Esophagus muscularis mucosa (tissue), 4 donors: ENCODE measurements at regions not wholly inside any gene's neighbourhood (a gene's known extent, or its start where the extent isn't known, plus 50 kb on each side); places are given as distances from the start of the nearest gene placed in this dataset.
A peak's percentile ranks its signal among the peaks of the same experiment; 100 is the strongest.

Experiments used
- DNase-seq: peaks from one replicate; pipeline ENCODE4 v3.0.0-alpha.2; 2017; ENCODE audit errors: extremely low spot score
- H3K27ac ChIP-seq, 4 donors: fragments of 200-600 bp; sonication (generic); replicated peaks in 1 of 4; 1 replicate in 3 of 4; 2 replicates in 1 of 4; pipeline ENCODE4 v1.5.1; 2016 to 2019; ENCODE audit warnings: mild to moderate bottlenecking in 1 of 4
- H3K27me3 ChIP-seq, 4 donors: fragments of 200-600 bp; sonication (generic); one replicate each; pipeline versions ENCODE4 v1.5.1 to v1.6.0; 2016 to 2019
- H3K36me3 ChIP-seq, 4 donors: fragments of 200-600 bp; sonication (generic); one replicate each; pipeline ENCODE4 v1.5.1; 2016 to 2019
- H3K4me1 ChIP-seq, 4 donors: fragments of 200-600 bp; sonication (generic); one replicate each; pipeline ENCODE4 v1.5.1; 2016 to 2019
- H3K4me3 ChIP-seq, 4 donors: fragments of 200-600 bp; sonication (generic); 1 replicate in 2 of 4; 2 replicates in 2 of 4; pipeline ENCODE4 v1.5.1; 2016 to 2019; ENCODE audit warnings: mild to moderate bottlenecking in 4 of 4, moderate library complexity in 1 of 4
- H3K9me3 ChIP-seq, 4 donors: fragments of 200-600 bp; sonication (generic); 1 replicate in 3 of 4; 2 replicates in 1 of 4; pipeline ENCODE4 v1.5.1; 2016 to 2019
- EP300 ChIP-seq: sonication (generic); formaldehyde crosslinking; IDR thresholded peaks from one replicate; pipeline ENCODE4 v1.6.1; 2017; ENCODE audit warnings: antibody characterized with exemption
- POLR2A ChIP-seq: fragments of 450-650 bp; IDR thresholded peaks from one replicate; pipeline ENCODE4 v1.6.1; 2017; ENCODE audit warnings: antibody characterized with exemption, moderate library complexity, mild to moderate bottlenecking, low read depth
- POLR2AphosphoS5 ChIP-seq, 2 donors: sonication (generic); formaldehyde crosslinking; IDR thresholded peaks; one replicate each; pipeline ENCODE4 v1.6.1; 2017; ENCODE audit warnings: antibody characterized with exemption in 2 of 2
- whole genome bisulfite sequencing: methylation state at CpG from one replicate; pipeline ENCODE4 v1.1.5; 2018; 5-methylcytosine and 5-hydroxymethylcytosine counted together
- intact Hi-C: fragments of 100-400 bp; cut with DNase I; formaldehyde crosslinking; loops from one replicate; pipeline ENCODE4 v1.15.1; 2023
- TF ChIP-seq, protein P1 (sequence below), 3 experiments: fragments of 200-600 bp in 2 of 3; fragments of 450-650 bp in 1 of 3; sonication (generic) in 2 of 3; IDR thresholded peaks; one replicate each; pipeline ENCODE4 v1.5.1; 2017 to 2019; ENCODE audit warnings: antibody characterized with exemption in 3 of 3, mild to moderate bottlenecking in 2 of 3, moderate library complexity in 1 of 3

DNA sequence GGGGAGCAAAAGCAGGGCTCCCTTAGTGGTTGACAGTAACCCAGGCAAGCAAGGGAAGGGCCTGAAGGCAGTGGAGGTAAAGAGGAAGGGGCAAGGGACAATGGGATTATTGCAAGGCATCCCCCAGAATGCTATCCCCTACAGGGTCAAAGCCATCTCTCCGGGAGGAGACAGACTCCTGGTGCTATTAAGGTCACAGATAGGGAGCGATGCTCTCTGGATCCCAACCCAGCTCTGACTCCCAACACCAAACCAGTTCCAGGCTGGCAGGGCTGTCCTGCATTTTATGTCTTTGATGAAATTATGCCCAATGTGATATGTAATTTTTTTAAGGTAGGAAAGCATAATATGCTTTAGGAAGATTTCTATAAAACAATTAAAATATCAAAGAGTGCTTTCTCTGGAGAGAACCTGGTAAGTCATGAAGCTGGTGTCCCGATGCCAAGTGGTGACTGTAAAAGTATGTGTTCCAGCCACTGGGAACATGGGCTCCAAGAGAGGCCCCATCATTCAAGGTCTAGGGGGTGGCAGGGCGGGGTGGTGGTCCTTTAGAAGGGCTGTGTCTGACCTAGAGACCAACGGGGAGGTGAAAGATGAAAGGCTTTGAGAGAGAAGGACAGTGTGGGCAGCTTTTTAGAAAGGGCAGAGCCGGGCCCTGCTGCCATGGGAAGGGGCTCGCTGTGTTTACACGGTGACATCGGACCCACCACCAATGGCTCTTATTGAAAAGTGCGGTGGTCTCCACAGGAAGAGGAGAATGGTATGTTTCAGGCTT is 276.5 kb downstream of the CDC5L start:
- intact Hi-C loops, result no loop called here
- 87% methylated on average over 10 of the region's 10 CpGs for WGBS
- Histone ChIP-seq H3K27ac (no peak overlapping the region), H3K9me3 (no peaks in the 10 kb centered on the region), H3K4me3 (no peak overlapping the region), H3K27me3 (peaks cover 0 to 3% (median 0%) of the 10 kb centered on the region in 4 donors), H3K4me1 (peaks cover 0 to 9% (median 0%) of the 10 kb centered on the region in 4 donors), H3K36me3 (no peaks in the 10 kb centered on the region)
- TF ChIP-seq, protein P1, sequence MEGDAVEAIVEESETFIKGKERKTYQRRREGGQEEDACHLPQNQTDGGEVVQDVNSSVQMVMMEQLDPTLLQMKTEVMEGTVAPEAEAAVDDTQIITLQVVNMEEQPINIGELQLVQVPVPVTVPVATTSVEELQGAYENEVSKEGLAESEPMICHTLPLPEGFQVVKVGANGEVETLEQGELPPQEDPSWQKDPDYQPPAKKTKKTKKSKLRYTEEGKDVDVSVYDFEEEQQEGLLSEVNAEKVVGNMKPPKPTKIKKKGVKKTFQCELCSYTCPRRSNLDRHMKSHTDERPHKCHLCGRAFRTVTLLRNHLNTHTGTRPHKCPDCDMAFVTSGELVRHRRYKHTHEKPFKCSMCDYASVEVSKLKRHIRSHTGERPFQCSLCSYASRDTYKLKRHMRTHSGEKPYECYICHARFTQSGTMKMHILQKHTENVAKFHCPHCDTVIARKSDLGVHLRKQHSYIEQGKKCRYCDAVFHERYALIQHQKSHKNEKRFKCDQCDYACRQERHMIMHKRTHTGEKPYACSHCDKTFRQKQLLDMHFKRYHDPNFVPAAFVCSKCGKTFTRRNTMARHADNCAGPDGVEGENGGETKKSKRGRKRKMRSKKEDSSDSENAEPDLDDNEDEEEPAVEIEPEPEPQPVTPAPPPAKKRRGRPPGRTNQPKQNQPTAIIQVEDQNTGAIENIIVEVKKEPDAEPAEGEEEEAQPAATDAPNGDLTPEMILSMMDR (IDR thresholded peaks at IDR 0.05), result no peak
- TF ChIP-seq POLR2A (no peak), POLR2AphosphoS5 (IDR thresholded peaks at IDR 0.05) (no peak)
- no peak for DNase-seq

DNA sequence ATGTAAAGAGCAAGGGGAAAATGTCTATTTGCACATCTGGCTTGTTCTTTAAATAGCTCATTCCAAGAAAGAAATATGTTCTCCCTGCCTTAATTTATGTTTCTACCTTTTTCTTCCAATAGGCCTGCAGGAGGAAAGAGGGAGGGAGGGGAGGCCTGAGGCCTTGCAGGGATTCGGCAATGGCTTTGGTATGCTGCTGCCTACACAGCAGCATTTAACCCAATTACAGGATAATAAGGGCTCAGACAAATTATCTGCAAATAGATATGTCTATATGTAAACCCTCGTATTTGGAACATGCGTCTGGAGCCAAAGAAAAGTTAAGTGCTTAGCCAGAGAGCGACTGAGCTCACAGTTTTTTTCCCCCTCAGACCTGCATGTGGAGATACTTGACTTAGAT is 277.2 kb downstream of the CDC5L start:
- no peak overlapping the region for H3K4me3 ChIP-seq
- H3K36me3 ChIP-seq, result no peaks in the 10 kb centered on the region
- no peak for DNase-seq
- H3K27ac ChIP-seq, result no peak overlapping the region
- intact Hi-C loops, result no loop called here
- H3K4me1 ChIP-seq, result peaks cover 0 to 9% (median 0%) of the 10 kb centered on the region in 4 donors
- H3K27me3 ChIP-seq, result peaks cover 0 to 3% (median 0%) of the 10 kb centered on the region in 4 donors
- 75% methylated on average over 4 of the region's 4 CpGs for WGBS
- H3K9me3 ChIP-seq, result no peaks in the 10 kb centered on the region
- TF ChIP-seq, protein P1 (IDR thresholded peaks at IDR 0.05), result no peak
- TF ChIP-seq POLR2AphosphoS5 (IDR thresholded peaks at IDR 0.05), result no peak
- no peak for TF ChIP-seq POLR2A
- no peak for TF ChIP-seq EP300

DNA sequence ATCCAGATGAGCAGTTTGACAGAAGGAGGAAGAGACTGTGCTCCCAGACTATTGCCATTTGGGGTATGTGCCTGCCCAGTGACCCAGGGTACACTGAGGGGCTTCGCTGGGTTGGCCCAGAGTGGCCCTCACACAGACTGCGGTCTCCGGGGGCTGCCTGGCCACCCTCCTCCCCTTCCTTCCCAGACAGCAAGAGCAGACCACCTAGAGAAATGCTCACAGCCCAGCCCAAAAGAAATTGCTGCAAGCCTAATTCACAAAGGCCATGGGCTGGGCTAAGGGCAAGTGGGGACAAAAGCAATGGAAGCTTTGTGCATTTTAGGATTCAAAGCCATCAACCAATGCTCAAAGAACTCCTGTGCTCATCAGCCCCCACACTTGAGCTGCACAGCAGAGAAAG is 277.6 kb downstream of the CDC5L start:
- Histone ChIP-seq H3K4me1 (peaks cover 0 to 9% (median 0%) of the 10 kb centered on the region in 4 donors), H3K36me3 (no peaks in the 10 kb centered on the region), H3K9me3 (no peaks in the 10 kb centered on the region), H3K27me3 (peaks cover 0 to 3% (median 0%) of the 10 kb centered on the region in 4 donors), H3K27ac (peak overlapping the region in 1 of 4 donors; percentile 27), H3K4me3 (no peak overlapping the region)
- no peak for DNase-seq
- 100% methylated on average over 3 of the region's 3 CpGs for WGBS
- TF ChIP-seq, protein P1 (IDR thresholded peaks at IDR 0.05), result no peak
- TF ChIP-seq POLR2A (no peak), POLR2AphosphoS5 (IDR thresholded peaks at IDR 0.05) (no peak), EP300 (no peak)
- intact Hi-C loops, result no loop called here

DNA sequence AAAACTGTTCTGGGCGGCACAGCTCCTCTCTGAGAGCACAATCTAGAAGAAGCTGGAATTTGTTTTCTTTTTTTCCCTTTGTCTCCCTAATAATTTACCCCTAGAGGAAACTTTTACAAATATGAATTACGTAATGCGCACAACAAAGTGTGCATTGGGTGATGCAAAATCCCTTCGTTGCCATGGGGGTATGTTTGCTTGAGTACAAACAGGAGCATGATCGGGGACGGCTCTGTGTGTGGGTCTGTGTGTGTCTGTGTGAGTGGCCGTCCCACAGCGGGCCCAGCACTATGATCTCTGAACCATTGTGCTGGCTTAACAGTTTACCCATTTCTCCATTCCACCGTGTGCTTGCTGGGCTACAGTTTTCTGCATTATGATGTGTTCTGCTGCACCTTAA is 278.2 kb downstream of the CDC5L start:
- no peak for DNase-seq
- no peaks in the 10 kb centered on the region for H3K9me3 ChIP-seq
- intact Hi-C loops, result no loop called here

More for the DNA sequence above, 278.2 kb downstream of the CDC5L start:
- H3K27me3 ChIP-seq, result peaks cover 0 to 3% (median 0%) of the 10 kb centered on the region in 4 donors
- no peak for TF ChIP-seq POLR2A
- no peak for TF ChIP-seq EP300
- TF ChIP-seq POLR2AphosphoS5 (IDR thresholded peaks at IDR 0.05), result no peak
- TF ChIP-seq, protein P1 (IDR thresholded peaks at IDR 0.05), result no peak
- 91% methylated on average over 9 of the region's 9 CpGs for WGBS
- peaks cover 0 to 9% (median 0%) of the 10 kb centered on the region in 4 donors for H3K4me1 ChIP-seq
- no peak overlapping the region for H3K27ac ChIP-seq
- H3K4me3 ChIP-seq, result no peak overlapping the region
- no peaks in the 10 kb centered on the region for H3K36me3 ChIP-seq
